Stomach (tissue), 8 donors: ENCODE measurements at regions not wholly inside any gene's neighbourhood (a gene's known extent, or its start where the extent isn't known, plus 50 kb on each side); places are given as distances from the start of the nearest gene placed in this dataset.
A peak's percentile ranks its signal among the peaks of the same experiment; 100 is the strongest.

Experiments used
- DNase-seq, 2 donors: peaks; one replicate each; pipeline versions ENCODE4 v3.0.0 to v3.0.0-alpha.2; 2013 to 2019
- H3K27ac ChIP-seq, 5 donors: fragments of 200-600 bp in 4 of 5; sonication (generic) in 4 of 5; one replicate each; pipeline ENCODE4 v1.5.1; 2013 to 2019; ENCODE audit warnings: mild to moderate bottlenecking in 1 of 5, moderate library complexity in 1 of 5
- H3K27me3 ChIP-seq, 3 donors: fragments of 200-600 bp; sonication (generic); one replicate each; pipeline ENCODE4 v1.5.1; 2017 to 2019; ENCODE audit warnings: mixed run types in 1 of 3
- H3K36me3 ChIP-seq, 4 donors: fragments of 200-600 bp; sonication (generic); 1 replicate in 3 of 4; 2 replicates in 1 of 4; pipeline ENCODE4 v1.5.1; 2016 to 2019
- H3K4me1 ChIP-seq, 4 donors: fragments of 200-600 bp; sonication (generic); one replicate each; pipeline ENCODE4 v1.5.1; 2016 to 2019
- H3K4me3 ChIP-seq, 4 donors: fragments of 200-600 bp; sonication (generic) in 3 of 4; one replicate each; pipeline ENCODE4 v1.5.1; 2016 to 2019; ENCODE audit warnings: mild to moderate bottlenecking in 1 of 4
- H3K9me3 ChIP-seq, 4 donors: fragments of 200-600 bp; sonication (generic); one replicate each; pipeline ENCODE4 v1.5.1; 2016 to 2019
- CTCF ChIP-seq, 7 experiments: fragments of 450-650 bp in 4 of 7; fragments of 200-600 bp in 3 of 7; sonication (generic) in 3 of 7; IDR thresholded peaks; one replicate each; pipeline ENCODE4 v1.5.1; 2016 to 2019; ENCODE audit warnings: antibody characterized with exemption in 7 of 7, control low read depth in 2 of 7, mild to moderate bottlenecking in 1 of 7
- EP300 ChIP-seq: sonication (generic); formaldehyde crosslinking; IDR thresholded peaks from one replicate; pipeline ENCODE4 v1.6.1; 2017; ENCODE audit warnings: antibody characterized with exemption
- POLR2A ChIP-seq, 4 donors: fragments of 450-650 bp; IDR thresholded peaks; one replicate each; pipeline ENCODE4 v1.6.1; 2016; ENCODE audit warnings: antibody characterized with exemption in 4 of 4, control low read depth in 2 of 4, mild to moderate bottlenecking in 1 of 4, moderate library complexity in 1 of 4
- POLR2AphosphoS5 ChIP-seq, 3 donors: sonication (generic); formaldehyde crosslinking; IDR thresholded peaks; one replicate each; pipeline ENCODE4 v1.6.1; 2016; ENCODE audit warnings: antibody characterized with exemption in 3 of 3
- WGBS, 5 donors: extraction: QIAGEN DNeasy Blood & Tissue Kit in 3 of 5; methylation state at CpG; one replicate each; pipeline versions ENCODE4 v1.1.5 to v1.1.7; 2013 to 2018; 5-methylcytosine and 5-hydroxymethylcytosine counted together
- intact Hi-C: fragments of 100-400 bp; cut with DNase I; formaldehyde crosslinking; loops from one replicate; pipeline ENCODE4 v1.15.1; 2023; ENCODE audit warnings: low total_unique reads
- donor health status: healthy with polysubstance abuse.
- donor health status: Bipolar disorder and iron deficiency.
- donor health status: healthy.

GRCh38 chr14:44165936-44166335 is 341.1 kb downstream of the FSCB start:
- no peak for DNase-seq
- H3K4me3 ChIP-seq, result no peak overlapping the region
- no peaks in the 10 kb centered on the region for H3K36me3 ChIP-seq
- intact Hi-C loops, result no loop called here
- H3K4me1 ChIP-seq, result no peaks in the 10 kb centered on the region
- no peaks in the 10 kb centered on the region for H3K27me3 ChIP-seq
- H3K27ac ChIP-seq, result no peak overlapping the region
- WGBS, 5 donors, result 44 to 56% (median 50%) methylated on average over 3 of the region's 3 CpGs
- TF ChIP-seq POLR2A (IDR thresholded peaks at IDR 0.05) (no peak), CTCF (IDR thresholded peaks at IDR 0.05) (no peak), EP300 (no peak), POLR2AphosphoS5 (IDR thresholded peaks at IDR 0.05) (no peak)
- no peaks in the 10 kb centered on the region for H3K9me3 ChIP-seq

GRCh38 chr14:44165286-44165685 is 341.8 kb downstream of the FSCB start:
- no peaks in the 10 kb centered on the region for H3K27me3 ChIP-seq
- TF ChIP-seq CTCF (IDR thresholded peaks at IDR 0.05) (no peak), POLR2AphosphoS5 (IDR thresholded peaks at IDR 0.05) (no peak), EP300 (no peak), POLR2A (IDR thresholded peaks at IDR 0.05) (no peak)
- intact Hi-C loops, result no loop called here
- H3K4me1 ChIP-seq, result no peaks in the 10 kb centered on the region
- WGBS, 5 donors, result 53 to 68% (median 61%) methylated on average over 1 of the region's 1 CpG
- no peak overlapping the region for H3K4me3 ChIP-seq
- no peaks in the 10 kb centered on the region for H3K9me3 ChIP-seq
- no peaks in the 10 kb centered on the region for H3K36me3 ChIP-seq
- DNase-seq, result peak in 1 of 2 donors; percentile 9
- H3K27ac ChIP-seq, result no peak overlapping the region

GRCh38 chr14:44163946-44164345 is 343.1 kb downstream of the FSCB start:
- DNase-seq, result no peak
- 57 to 84% (median 76%) methylated on average over 2 of the region's 2 CpGs for WGBS, 5 donors
- no peak overlapping the region for H3K27ac ChIP-seq
- no peaks in the 10 kb centered on the region for H3K4me1 ChIP-seq
- H3K36me3 ChIP-seq, result no peaks in the 10 kb centered on the region
- H3K9me3 ChIP-seq, result no peaks in the 10 kb centered on the region
- intact Hi-C loops, result no loop called here
- no peak for TF ChIP-seq POLR2A (IDR thresholded peaks at IDR 0.05)
- no peak for TF ChIP-seq CTCF (IDR thresholded peaks at IDR 0.05)
- no peak for TF ChIP-seq EP300
- no peak for TF ChIP-seq POLR2AphosphoS5 (IDR thresholded peaks at IDR 0.05)
- no peaks in the 10 kb centered on the region for H3K27me3 ChIP-seq
- no peak overlapping the region for H3K4me3 ChIP-seq

GRCh38 chr14:44162197-44162596 is 344.9 kb downstream of the FSCB start:
- Histone ChIP-seq H3K36me3 (no peaks in the 10 kb centered on the region), H3K27ac (no peak overlapping the region), H3K4me3 (no peak overlapping the region), H3K27me3 (no peaks in the 10 kb centered on the region), H3K9me3 (no peaks in the 10 kb centered on the region), H3K4me1 (no peaks in the 10 kb centered on the region)
- no peak for DNase-seq
- WGBS, 5 donors, result 77 to 86% (median 79%) methylated on average over 5 of the region's 5 CpGs
- intact Hi-C loops, result no loop called here
- TF ChIP-seq POLR2AphosphoS5 (IDR thresholded peaks at IDR 0.05) (no peak), EP300 (no peak), POLR2A (IDR thresholded peaks at IDR 0.05) (no peak), CTCF (IDR thresholded peaks at IDR 0.05) (no peak)

GRCh38 chr14:44154874-44155273 is 352.2 kb downstream of the FSCB start:
- intact Hi-C loops, result no loop called here
- no peak for DNase-seq
- TF ChIP-seq POLR2A (IDR thresholded peaks at IDR 0.05) (no peak), CTCF (IDR thresholded peaks at IDR 0.05) (no peak), POLR2AphosphoS5 (IDR thresholded peaks at IDR 0.05) (no peak), EP300 (no peak)
- no peaks in the 10 kb centered on the region for H3K27me3 ChIP-seq
- peaks cover 0 to 20% (median 12%) of the 10 kb centered on the region in 4 donors for H3K9me3 ChIP-seq
- H3K4me3 ChIP-seq, result no peak overlapping the region
- no peaks in the 10 kb centered on the region for H3K36me3 ChIP-seq
- H3K4me1 ChIP-seq, result no peaks in the 10 kb centered on the region
- H3K27ac ChIP-seq, result no peak overlapping the region
